Caco-2 (cell line): ENCODE measurements at regions not wholly inside any gene's neighbourhood (a gene's known extent, or its start where the extent isn't known, plus 50 kb on each side); places are given as distances from the start of the nearest gene placed in this dataset.

Experiments used
- BruUV-seq: library from RNA; stranded (reverse); fragments of 400-500 nt; replicated peaks from 2 replicates; lab custom pipeline; 2021; lab: Mats Ljungman, UMichigan
- CTCF ChIA-PET: fragments of 300-600 bp; sonication (Branson Sonifier 250); formaldehyde crosslinking; loops from one replicate; lab custom pipeline; 2022; ENCODE audit warnings: antibody characterized with exemption; lab: Charles Lee
- POLR2A ChIA-PET: fragments of 300-600 bp; sonication (Branson Sonifier 250); formaldehyde crosslinking; loops from one replicate; lab custom pipeline; 2022; ENCODE audit warnings: antibody characterized with exemption; lab: Charles Lee
- DNase-seq, 2 experiments: peaks; one replicate each; pipeline versions ENCODE4 v3.0.0 to v3.0.0-alpha.2; 2020 to 2022
- H3K27me3 ChIP-seq: replicated peaks from 2 replicates; pipeline ENCODE4 v1.6.0; 2011; ENCODE audit warnings: low read length; ENCODE audit not compliant: control insufficient read depth, insufficient read depth
- H3K36me3 ChIP-seq: 2 replicates; pipeline ENCODE4 v1.5.1; 2011; ENCODE audit warnings: low read length; ENCODE audit not compliant: control insufficient read depth, insufficient read depth
- H3K4me1 ChIP-seq: fragments of 250-450 bp; sonication (Bioruptor Pico); 2 replicates; pipeline ENCODE4 v1.5.1; 2020; ENCODE audit warnings: mild to moderate bottlenecking
- H3K4me3 ChIP-seq: 2 replicates; pipeline ENCODE4 v1.5.1; 2011; ENCODE audit warnings: low read depth, mild to moderate bottlenecking, control low read depth, low read length
- H3K9me3 ChIP-seq: fragments of 250-450 bp; sonication (Bioruptor Pico); 2 replicates; pipeline ENCODE4 v1.5.1; 2020; ENCODE audit warnings: mild to moderate bottlenecking, moderate library complexity
- H3K27ac Mint-ChIP-seq: one replicate; pipeline ENCODE4 v1.8.0; 2022; ENCODE audit warnings: mixed read lengths; ENCODE audit not compliant: unreplicated experiment
- H3K27me3 Mint-ChIP-seq: one replicate; pipeline ENCODE4 v1.8.0; 2022; ENCODE audit warnings: mixed read lengths; ENCODE audit not compliant: insufficient read depth, unreplicated experiment
- H3K36me3 Mint-ChIP-seq: one replicate; pipeline ENCODE4 v1.8.0; 2022; ENCODE audit warnings: mild to moderate bottlenecking, mixed read lengths; ENCODE audit not compliant: insufficient read depth, unreplicated experiment
- H3K4me1 Mint-ChIP-seq: one replicate; pipeline ENCODE4 v1.8.0; 2022; ENCODE audit warnings: low read depth, mixed read lengths; ENCODE audit not compliant: unreplicated experiment
- H3K4me3 Mint-ChIP-seq: one replicate; pipeline ENCODE4 v1.8.0; 2022; ENCODE audit warnings: mild to moderate bottlenecking, moderate library complexity, mixed read lengths; ENCODE audit not compliant: unreplicated experiment
- H3K9me3 Mint-ChIP-seq: one replicate; pipeline ENCODE4 v1.8.0; 2022; ENCODE audit warnings: mixed read lengths; ENCODE audit not compliant: unreplicated experiment
- intact Hi-C: fragments of 100-400 bp; cut with micrococcal nuclease; formaldehyde crosslinking; loops from one replicate; pipeline ENCODE4 v1.10.0; 2022; ENCODE audit not compliant: unreplicated experiment
- TF ChIP-seq, protein P1 (sequence below), 2 experiments: fragments of 200-600 bp in 1 of 2; IDR thresholded peaks; 1 replicate in 1 of 2; 2 replicates in 1 of 2; pipeline versions ENCODE4 v1.5.1 to v1.8.0; 2011 to 2022; ENCODE audit warnings: antibody characterized with exemption in 1 of 2, control low read depth in 1 of 2, inconsistent platforms in 1 of 2, low read depth in 1 of 2, low read length in 1 of 2, mild to moderate bottlenecking in 1 of 2, moderate library complexity in 1 of 2; ENCODE audit not compliant: insufficient read depth in 1 of 2, severe bottlenecking in 1 of 2, unreplicated experiment in 1 of 2

DNA sequence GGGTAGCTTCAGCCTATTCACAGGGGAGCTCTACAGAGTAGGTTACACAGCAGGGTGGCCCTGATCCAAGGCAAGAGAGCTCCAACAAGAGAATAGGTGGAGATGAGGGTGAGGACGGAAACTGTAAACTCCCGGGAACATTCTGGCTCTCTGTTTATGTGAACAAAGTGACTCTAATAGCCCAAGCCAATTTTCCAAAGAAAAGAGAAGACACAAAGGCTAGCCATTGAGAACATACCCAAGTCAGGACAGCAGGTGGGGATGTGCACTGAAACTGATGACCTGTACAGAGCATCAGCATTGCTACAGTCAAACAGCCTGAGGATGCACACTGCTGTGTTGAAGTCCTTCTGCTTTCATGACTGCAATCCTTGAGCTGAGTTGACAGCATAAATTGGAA is 136.0 kb upstream of the TOP1 start:
- TF ChIP-seq, protein P1, sequence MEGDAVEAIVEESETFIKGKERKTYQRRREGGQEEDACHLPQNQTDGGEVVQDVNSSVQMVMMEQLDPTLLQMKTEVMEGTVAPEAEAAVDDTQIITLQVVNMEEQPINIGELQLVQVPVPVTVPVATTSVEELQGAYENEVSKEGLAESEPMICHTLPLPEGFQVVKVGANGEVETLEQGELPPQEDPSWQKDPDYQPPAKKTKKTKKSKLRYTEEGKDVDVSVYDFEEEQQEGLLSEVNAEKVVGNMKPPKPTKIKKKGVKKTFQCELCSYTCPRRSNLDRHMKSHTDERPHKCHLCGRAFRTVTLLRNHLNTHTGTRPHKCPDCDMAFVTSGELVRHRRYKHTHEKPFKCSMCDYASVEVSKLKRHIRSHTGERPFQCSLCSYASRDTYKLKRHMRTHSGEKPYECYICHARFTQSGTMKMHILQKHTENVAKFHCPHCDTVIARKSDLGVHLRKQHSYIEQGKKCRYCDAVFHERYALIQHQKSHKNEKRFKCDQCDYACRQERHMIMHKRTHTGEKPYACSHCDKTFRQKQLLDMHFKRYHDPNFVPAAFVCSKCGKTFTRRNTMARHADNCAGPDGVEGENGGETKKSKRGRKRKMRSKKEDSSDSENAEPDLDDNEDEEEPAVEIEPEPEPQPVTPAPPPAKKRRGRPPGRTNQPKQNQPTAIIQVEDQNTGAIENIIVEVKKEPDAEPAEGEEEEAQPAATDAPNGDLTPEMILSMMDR (IDR thresholded peaks at IDR 0.05; ENCODE audit: insufficient read depth in 1 of 2, low read depth in 1 of 2, low read length in 1 of 2, severe bottlenecking in 1 of 2, unreplicated experiment in 1 of 2), result peak; percentile 58 to 67
- DNase-seq, result peak; percentile 62 to 64
- Histone ChIP-seq H3K36me3 (no peaks in the 10 kb centered on the region), H3K9me3 (no peaks in the 10 kb centered on the region), H3K4me3 (no peak overlapping the region), H3K4me1 (no peaks in the 10 kb centered on the region), H3K27me3 (no peaks in the 10 kb centered on the region)
- H3K27ac Mint-ChIP-seq, result no peak overlapping the region
- BruUV-seq, result no TSS peak
- ChIA-PET POLR2A (interaction anchor here (1.2 kb wide), 1 partner anchor 53 kb away, joined by 3 read pairs; no protein-coding TSS in a partner anchor), CTCF (interaction anchor here (0.5 to 4.3 kb wide), 5 partner anchors 12 to 725 kb away, joined by 3 to 31 read pairs (median 4); partner anchors contain the start of gene CHD6)
- peaks cover 8% of the 10 kb centered on the region for H3K27me3 Mint-ChIP-seq
- no peak overlapping the region for H3K4me3 Mint-ChIP-seq
- intact Hi-C loops, result loop anchor here (1.0 kb wide), 2 partner anchors 54 to 71 kb away; no protein-coding TSS in a partner anchor
- no peaks in the 10 kb centered on the region for H3K36me3 Mint-ChIP-seq
- no peaks in the 10 kb centered on the region for H3K9me3 Mint-ChIP-seq
- H3K4me1 Mint-ChIP-seq, result peaks cover 2% of the 10 kb centered on the region

DNA sequence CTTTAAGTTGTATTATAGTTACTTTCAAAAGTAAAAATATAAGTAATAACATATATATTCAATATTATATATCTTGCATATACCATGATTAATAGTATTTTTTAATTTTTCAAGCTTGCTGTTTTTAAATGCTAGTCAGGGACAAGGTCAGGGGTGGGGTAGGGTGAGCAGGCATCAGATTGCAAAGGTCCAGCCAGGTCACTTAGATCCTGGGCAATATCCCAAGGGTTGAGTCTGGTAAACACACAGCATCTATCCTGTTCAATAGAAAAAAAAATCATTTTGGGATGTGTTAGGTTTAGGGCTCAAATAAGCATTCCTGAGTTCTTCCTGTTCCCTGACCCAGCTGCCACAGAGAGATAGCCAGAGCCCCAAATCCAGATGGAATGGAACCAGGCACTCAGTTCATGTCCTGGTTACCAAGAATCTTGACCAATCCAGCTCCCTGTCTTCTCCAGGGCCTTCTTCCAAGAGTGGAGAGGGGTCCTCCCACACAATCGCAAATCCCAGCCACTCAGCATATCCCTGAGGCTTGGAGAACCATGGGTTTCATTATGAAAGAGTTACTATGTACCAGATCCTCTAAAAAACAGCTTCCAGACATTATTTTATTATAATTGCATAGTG is 134.9 kb upstream of the TOP1 start:
- Mint-ChIP-seq H3K4me1 (no peaks in the 10 kb centered on the region), H3K27ac (no peak overlapping the region), H3K36me3 (no peaks in the 10 kb centered on the region), H3K27me3 (peaks cover 11% of the 10 kb centered on the region), H3K4me3 (no peak overlapping the region), H3K9me3 (no peaks in the 10 kb centered on the region)
- H3K4me1 ChIP-seq, result no peaks in the 10 kb centered on the region
- H3K9me3 ChIP-seq, result no peaks in the 10 kb centered on the region
- ChIA-PET POLR2A (interaction anchor here (1.2 kb wide), 1 partner anchor 52 kb away, joined by 3 read pairs; no protein-coding TSS in a partner anchor), CTCF (interaction anchor here (4.3 kb wide), 1 partner anchor 52 kb away, joined by 31 read pairs; no protein-coding TSS in a partner anchor)
- no peaks in the 10 kb centered on the region for H3K36me3 ChIP-seq
- DNase-seq, result peak in 1 of 2 experiments; percentile 9
- intact Hi-C loops, result no loop called here
- H3K27me3 ChIP-seq, result no peaks in the 10 kb centered on the region
- BruUV-seq, result no TSS peak
- H3K4me3 ChIP-seq, result no peak overlapping the region
- TF ChIP-seq, protein P1 (IDR thresholded peaks at IDR 0.05; ENCODE audit: insufficient read depth in 1 of 2, low read depth in 1 of 2, low read length in 1 of 2, severe bottlenecking in 1 of 2, unreplicated experiment in 1 of 2), result no peak

DNA sequence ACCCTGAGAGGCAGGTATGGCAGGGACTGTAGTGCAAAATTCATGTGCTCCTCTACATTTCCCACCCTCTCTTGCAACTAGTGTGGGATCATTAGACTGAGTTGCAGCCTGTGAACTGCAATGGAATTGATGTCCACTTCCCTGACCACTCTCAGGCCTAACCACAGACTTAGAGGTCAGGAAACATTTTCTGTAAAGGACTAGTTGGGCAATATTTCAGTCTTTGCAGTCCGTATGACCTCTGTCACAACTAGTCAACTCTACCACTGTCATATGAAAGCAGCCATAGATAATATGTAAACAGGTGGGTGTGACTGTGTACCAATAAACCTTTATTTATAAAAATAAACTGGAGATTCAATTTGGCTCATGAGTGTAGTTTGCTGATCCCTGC is 134.4 kb upstream of the TOP1 start:
- no peaks in the 10 kb centered on the region for H3K36me3 Mint-ChIP-seq
- H3K4me1 ChIP-seq, result no peaks in the 10 kb centered on the region
- no peaks in the 10 kb centered on the region for H3K4me1 Mint-ChIP-seq
- no peaks in the 10 kb centered on the region for H3K9me3 Mint-ChIP-seq
- H3K27me3 ChIP-seq, result no peaks in the 10 kb centered on the region
- POLR2A ChIA-PET, result no interaction called here
- H3K36me3 ChIP-seq, result no peaks in the 10 kb centered on the region
- TF ChIP-seq, protein P1 (IDR thresholded peaks at IDR 0.05; ENCODE audit: insufficient read depth in 1 of 2, low read depth in 1 of 2, low read length in 1 of 2, severe bottlenecking in 1 of 2, unreplicated experiment in 1 of 2), result no peak
- intact Hi-C loops, result no loop called here
- CTCF ChIA-PET, result interaction anchor here (4.3 kb wide), 1 partner anchor 52 kb away, joined by 31 read pairs; no protein-coding TSS in a partner anchor
- H3K4me3 ChIP-seq, result no peak overlapping the region
- DNase-seq, result no peak
- H3K4me3 Mint-ChIP-seq, result no peak overlapping the region
- no TSS peak for BruUV-seq
- no peak overlapping the region for H3K27ac Mint-ChIP-seq
- peaks cover 11% of the 10 kb centered on the region for H3K27me3 Mint-ChIP-seq
- H3K9me3 ChIP-seq, result no peaks in the 10 kb centered on the region
